Nucleus accumbens (tissue), 56 donors: ENCODE measurements at regions not wholly inside any gene's neighbourhood (a gene's known extent, or its start where the extent isn't known, plus 50 kb on each side); places are given as distances from the start of the nearest gene placed in this dataset.
"Not testable (repeated sequence)": the region's sequence is repeated elsewhere in the genome, so short reads cannot be mapped to it uniquely, and the experiment has no call there.

Experiments used
- DNase-seq, 56 donors: peaks; one replicate each; lab custom pipeline; 2025; lab: John Stamatoyannopoulos, UW

- DNase-seq = no peak
Observed at GRCh38 chr14:22492622-22493542, 96.1 kb downstream of the DAD1 start.

- no peak for DNase-seq
Observed at GRCh38 chr14:22491683-22492621, 97.1 kb downstream of the DAD1 start.

DNA sequence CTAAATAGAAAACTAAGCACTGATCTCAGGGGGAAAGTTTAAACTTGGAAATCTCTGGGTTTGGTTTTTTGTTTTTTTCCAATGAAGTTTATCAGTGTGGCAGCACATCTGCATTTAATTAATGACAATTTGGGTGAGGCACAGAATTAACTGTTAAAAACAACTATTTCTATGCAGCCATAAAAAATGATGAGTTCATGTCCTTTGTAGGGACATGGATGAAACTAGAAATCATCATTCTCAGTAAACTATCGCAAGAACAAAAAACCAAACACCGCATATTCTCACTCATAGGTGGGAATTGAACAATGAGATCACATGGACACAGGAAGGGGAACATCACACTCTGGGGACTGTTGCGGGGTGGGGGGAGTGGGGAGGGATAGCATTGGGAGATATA is 98.0 kb downstream of the DAD1 start:
- DNase-seq = not testable (repeated sequence)

- DNase-seq = peak in 8 of 56 donors; percentile 11 to 49 (median 21)
Observed at GRCh38 chr14:22489957-22490950, 98.8 kb downstream of the DAD1 start.

GRCh38 chr14:22489244-22489545 is 99.8 kb downstream of the DAD1 start:
- no peak for DNase-seq

DNA sequence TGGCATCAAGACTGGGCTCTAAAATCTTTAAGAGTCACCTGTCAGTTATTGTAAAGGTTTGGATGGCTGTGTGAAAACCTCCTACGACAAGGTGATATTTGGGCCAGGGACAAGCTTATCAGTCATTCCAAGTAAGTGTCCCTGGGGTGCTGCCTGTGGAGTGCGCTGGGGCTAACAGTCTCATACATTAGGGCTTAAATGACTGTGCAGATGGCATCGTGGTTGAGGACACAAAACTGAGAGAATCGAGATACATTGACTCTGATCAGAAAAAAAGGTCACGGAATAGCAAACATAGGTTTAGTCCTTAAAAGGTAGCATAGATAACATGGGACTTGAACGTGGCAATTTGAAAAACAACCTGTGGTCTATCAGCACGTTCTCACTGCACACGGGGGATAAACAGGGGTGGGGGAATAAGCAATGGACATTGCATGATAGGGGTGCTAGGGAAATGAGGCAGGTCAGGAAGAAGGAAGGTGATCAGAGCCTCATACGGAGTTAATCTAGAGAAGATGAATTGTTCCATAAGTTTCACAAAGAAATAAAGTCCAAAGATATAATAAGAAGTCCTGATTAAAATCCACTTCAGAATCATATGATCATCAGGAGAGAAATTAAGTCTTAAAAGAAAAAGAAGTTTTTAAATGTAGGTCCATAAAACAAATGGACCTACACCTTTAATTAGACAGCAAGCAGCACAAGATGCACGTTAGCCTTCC is 100.3 kb downstream of the DAD1 start:
- DNase-seq = no peak

DNA sequence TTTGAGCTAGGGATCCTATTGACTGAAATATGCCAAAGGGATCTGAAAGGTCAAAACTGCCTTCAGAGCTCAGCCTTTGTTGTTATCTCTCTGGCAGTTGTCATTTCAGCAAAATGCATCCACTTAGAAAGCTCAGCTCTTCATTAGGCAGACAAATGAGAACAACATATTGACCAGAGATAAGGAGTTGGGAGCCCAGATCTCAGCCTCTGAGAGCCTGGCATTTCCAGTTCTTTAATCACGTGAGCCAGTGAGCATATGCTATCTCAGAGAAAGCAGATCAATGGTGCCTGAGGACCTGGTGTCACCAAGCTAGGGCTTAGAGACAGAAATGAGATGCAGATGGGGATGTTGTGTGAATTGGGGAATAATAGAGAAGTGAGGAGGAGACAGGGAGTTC is 101.1 kb downstream of the DAD1 start:
- no peak for DNase-seq

GRCh38 chr14:22487401-22487800 is 101.6 kb downstream of the DAD1 start:
- DNase-seq = no peak

GRCh38 chr14:22486675-22487074 is 102.3 kb downstream of the DAD1 start:
- no peak for DNase-seq

DNA sequence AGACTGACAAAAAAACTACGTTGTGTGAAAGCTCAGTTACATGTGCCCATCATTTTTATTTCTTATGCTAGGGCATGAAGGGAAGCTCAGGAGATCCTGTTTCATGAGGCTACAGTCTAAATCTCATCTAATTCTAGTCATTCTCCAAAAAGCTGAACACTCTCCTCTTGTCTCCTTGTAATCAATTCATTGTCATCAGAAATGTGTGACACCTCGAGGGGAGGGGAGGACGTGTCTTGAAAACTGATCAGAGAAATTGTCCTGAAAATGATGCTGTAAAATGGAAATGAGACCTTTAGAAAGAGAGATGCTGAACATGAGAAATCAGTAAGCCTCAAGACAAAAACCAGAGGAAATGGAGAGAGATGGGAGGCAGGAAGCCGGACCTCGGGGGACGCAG is 103.4 kb downstream of the DAD1 start:
- no peak for DNase-seq

DNA sequence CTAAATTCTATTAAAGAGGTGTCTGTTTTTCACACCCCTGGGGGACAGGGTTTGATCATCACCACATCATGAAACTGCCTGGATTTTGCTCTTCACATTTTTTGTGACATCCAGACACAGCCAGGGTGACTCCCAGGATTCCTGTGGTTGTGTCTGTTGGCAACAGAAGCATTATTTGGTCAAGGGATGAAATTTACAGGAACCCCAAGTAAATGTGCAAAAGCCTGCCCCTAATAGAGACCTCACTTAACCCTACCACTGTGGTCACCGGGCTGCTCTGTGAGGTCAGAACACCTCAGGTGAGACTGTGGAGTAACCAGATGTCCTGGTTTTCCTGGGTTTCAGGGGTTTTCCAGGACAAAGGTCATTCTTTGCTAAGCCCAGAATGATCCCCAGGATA is 103.8 kb downstream of the DAD1 start:
- no peak for DNase-seq

- DNase-seq = no peak
Observed at GRCh38 chr14:22484632-22485031, 104.4 kb downstream of the DAD1 start.

- DNase-seq = no peak
Observed at GRCh38 chr14:22483863-22484593, 105.0 kb downstream of the DAD1 start.

GRCh38 chr14:22482782-22483553 is 106.1 kb downstream of the DAD1 start:
- DNase-seq = no peak

- no peak for DNase-seq
Observed at GRCh38 chr14:22482085-22482694, 106.8 kb downstream of the DAD1 start.

GRCh38 chr14:22481546-22481945 is 107.5 kb downstream of the DAD1 start:
- DNase-seq = no peak

GRCh38 chr14:22479776-22480464 is 109.1 kb downstream of the DAD1 start:
- no peak for DNase-seq
